ENCODE measurements at regions not wholly inside any gene's neighbourhood (a gene's known extent, or its start where the extent isn't known, plus 50 kb on each side); places are given as distances from the start of the nearest gene placed in this dataset.
"Not testable (repeated sequence)": the region's sequence is repeated elsewhere in the genome, so short reads cannot be mapped to it uniquely, and the experiment has no call there.

DNA sequence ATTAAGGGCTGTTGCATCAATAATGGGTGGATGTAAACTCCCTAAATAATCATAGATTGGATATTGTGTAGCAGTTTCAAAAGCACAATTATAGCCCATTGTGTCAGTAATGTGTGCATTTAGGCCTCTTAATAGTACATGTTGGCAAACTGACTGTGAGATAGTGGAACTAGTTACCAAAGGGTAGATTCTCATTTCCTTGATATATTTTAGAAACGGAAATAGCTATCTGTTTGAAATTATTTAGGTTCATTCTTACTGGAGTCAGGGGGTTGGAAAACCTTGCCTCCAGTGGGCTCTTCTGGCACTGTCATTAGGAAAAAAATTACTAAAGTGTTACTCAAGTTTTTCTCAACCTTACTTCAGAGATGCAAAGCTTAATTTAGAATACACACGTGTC lies 1074.9 kb downstream of the PCDH17 start:
- Mint-ChIP-seq H3K27me3 (ENCODE audit: low read depth) (no peaks in the 10 kb centered on the region), H3K4me1 (ENCODE audit: low read depth) (no peaks in the 10 kb centered on the region), H3K27ac (no peak overlapping the region), H3K9me3 (ENCODE audit: insufficient read depth) (peaks cover 9% of the 10 kb centered on the region), H3K36me3 (ENCODE audit: low read depth) (no peaks in the 10 kb centered on the region), H3K4me3 (no peak overlapping the region)
- CTCF ChIA-PET: no interaction called here
- ATAC-seq (no peak), DNase-seq (no peak)
- POLR2A ChIA-PET: no interaction called here

DNA sequence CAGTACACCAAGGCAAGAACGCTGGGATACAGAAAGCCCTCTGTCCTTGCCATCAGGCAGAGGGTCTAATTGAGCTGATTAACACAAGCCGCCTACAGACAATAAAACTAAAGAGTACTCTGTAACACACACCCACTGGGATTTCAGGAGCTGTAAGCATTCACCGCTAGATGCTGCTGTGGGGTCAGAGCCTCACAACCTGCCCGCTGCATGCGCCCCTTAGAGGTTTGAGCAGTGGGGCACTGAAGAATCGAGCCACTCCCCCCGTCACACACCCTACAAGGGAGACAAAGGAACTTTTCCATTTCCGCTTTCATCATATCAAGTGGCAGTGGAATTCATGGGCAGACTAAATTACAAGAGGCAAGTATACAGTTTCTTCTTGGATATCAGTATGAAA lies 1080.6 kb downstream of the PCDH17 start:
- Mint-ChIP-seq H3K27ac (no peak overlapping the region), H3K9me3 (ENCODE audit: insufficient read depth) (peaks cover 25% of the 10 kb centered on the region), H3K36me3 (ENCODE audit: low read depth) (no peaks in the 10 kb centered on the region), H3K27me3 (ENCODE audit: low read depth) (no peaks in the 10 kb centered on the region), H3K4me3 (no peak overlapping the region), H3K4me1 (ENCODE audit: low read depth) (no peaks in the 10 kb centered on the region)
- DNase-seq (no peak), ATAC-seq (no peak)
- ChIA-PET CTCF (no interaction called here), POLR2A (no interaction called here)

DNA sequence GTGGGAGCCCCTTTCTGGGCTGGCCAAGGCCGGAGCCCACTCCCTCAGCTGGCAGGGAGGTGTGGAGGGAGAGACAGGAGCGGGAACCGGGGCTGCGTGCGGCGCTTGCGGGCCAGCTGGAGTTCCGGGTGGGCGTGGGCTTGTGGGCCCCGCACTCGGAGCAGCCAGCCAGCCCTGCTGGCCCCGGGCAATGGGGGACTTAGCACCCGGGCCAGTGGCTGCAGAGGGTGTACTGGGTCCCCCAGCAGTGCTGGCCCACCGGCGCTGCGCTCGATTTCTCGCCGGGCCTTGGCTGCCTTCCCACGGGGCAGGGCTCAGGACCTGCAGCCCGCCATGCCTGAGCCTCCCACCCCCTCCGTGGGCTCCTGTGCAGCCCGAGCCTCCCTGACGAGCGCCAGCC lies 1082.5 kb downstream of the PCDH17 start:
- H3K36me3 Mint-ChIP-seq (ENCODE audit: low read depth); POLR2A ChIA-PET; H3K27ac Mint-ChIP-seq; CTCF ChIA-PET; ATAC-seq; H3K27me3 Mint-ChIP-seq (ENCODE audit: low read depth); DNase-seq; H3K4me1 Mint-ChIP-seq (ENCODE audit: low read depth); H3K4me3 Mint-ChIP-seq: not testable (repeated sequence)
- H3K9me3 Mint-ChIP-seq (ENCODE audit: insufficient read depth): peaks cover 25% of the 10 kb centered on the region

DNA sequence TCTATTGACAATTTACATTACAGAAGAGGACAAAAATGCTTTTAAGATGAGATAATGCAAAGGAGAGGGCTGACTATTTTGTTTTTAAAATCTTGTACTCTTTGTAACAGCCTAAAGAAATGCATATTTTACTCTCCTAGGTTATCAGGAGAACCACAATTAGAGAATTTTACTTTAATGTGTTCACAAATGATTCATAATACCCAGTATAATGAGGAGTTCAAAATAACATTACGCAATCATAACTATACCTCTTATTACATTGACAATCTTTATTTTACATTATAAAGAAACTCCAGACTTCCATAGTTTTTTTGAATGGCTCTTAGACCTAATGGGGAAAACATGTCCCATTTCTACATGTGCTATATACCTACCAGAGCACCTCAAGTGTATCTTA lies 1089.7 kb downstream of the PCDH17 start:
- no peaks in the 10 kb centered on the region for H3K9me3 Mint-ChIP-seq (ENCODE audit: insufficient read depth)
- CTCF ChIA-PET: no interaction called here
- H3K4me3 Mint-ChIP-seq: no peak overlapping the region

DNA sequence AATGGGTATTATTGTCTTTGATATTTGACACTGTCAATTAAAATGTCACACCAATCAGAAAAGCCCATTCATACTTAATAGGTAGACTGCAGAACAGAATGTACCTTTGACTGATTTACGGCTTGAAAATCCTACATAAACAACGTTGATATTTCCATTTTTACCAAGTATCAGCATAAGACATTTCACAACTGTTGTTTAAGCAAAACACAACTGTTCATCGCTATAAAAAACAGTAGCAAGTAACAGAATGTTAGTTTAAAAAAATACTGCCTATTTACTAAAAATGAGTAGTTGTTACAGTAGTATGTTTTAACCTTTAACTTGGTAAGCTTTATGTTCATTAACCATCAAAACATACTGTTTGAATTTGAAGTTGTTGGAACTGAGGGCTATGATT lies 1096.6 kb downstream of the PCDH17 start:
- no peaks in the 10 kb centered on the region for H3K9me3 Mint-ChIP-seq (ENCODE audit: insufficient read depth)
- no peaks in the 10 kb centered on the region for H3K27me3 Mint-ChIP-seq (ENCODE audit: low read depth)
- H3K4me1 Mint-ChIP-seq (ENCODE audit: low read depth): no peaks in the 10 kb centered on the region
- no peaks in the 10 kb centered on the region for H3K36me3 Mint-ChIP-seq (ENCODE audit: low read depth)
- CTCF ChIA-PET: no interaction called here
- H3K4me3 Mint-ChIP-seq: no peak overlapping the region
- ATAC-seq (no peak), DNase-seq (no peak)
- POLR2A ChIA-PET: no interaction called here
- H3K27ac Mint-ChIP-seq: no peak overlapping the region

More for the DNA sequence above, 1089.7 kb downstream of the PCDH17 start:
- Mint-ChIP-seq H3K27me3 (ENCODE audit: low read depth) (no peaks in the 10 kb centered on the region), H3K36me3 (ENCODE audit: low read depth) (no peaks in the 10 kb centered on the region), H3K27ac (no peak overlapping the region), H3K4me1 (ENCODE audit: low read depth) (no peaks in the 10 kb centered on the region)
- ATAC-seq: no peak
- no peak for DNase-seq
- POLR2A ChIA-PET: no interaction called here

DNA sequence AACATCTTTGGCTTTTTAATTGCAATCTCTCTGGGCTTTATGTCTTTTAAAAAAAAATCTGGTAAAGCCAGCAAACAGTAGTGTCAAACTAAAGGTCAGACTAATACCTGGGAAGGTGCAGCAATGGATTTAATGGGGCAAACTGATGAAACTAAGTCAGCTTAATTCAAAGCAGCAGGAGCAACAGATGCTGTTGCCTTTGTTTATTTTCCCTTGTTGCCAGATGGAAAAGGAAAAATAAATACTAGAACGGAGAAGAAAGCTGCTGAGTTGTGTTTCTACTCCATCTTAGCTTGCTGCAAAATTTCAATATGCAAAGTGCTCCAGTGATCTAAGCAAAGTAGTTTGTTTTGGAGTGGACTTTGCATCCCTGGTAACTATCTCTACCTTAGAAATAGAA lies 1097.8 kb downstream of the PCDH17 start:
- Mint-ChIP-seq H3K27ac (no peak overlapping the region), H3K27me3 (ENCODE audit: low read depth) (no peaks in the 10 kb centered on the region), H3K9me3 (ENCODE audit: insufficient read depth) (no peaks in the 10 kb centered on the region), H3K36me3 (ENCODE audit: low read depth) (no peaks in the 10 kb centered on the region), H3K4me3 (no peak overlapping the region), H3K4me1 (ENCODE audit: low read depth) (no peaks in the 10 kb centered on the region)
- CTCF ChIA-PET: no interaction called here
- DNase-seq (no peak), ATAC-seq (no peak)
- POLR2A ChIA-PET: no interaction called here

DNA sequence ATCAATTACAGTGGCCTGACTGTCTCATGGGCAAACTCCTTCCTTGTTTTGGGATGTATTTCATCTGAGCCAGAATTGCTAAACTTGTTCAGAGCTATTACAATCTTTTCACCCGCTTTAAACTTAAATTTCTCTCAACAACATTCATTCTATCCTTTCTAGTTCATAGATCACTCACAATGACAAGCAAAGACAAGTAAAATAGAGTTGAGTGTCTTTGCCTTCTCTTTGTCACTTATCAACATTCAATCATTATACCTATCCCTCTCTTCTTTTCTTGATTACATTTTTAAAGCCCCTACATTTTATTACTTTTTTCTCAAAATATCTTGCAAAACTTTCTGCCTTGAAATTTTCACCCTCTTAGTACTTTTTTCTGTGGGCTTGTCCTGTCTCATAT lies 1113.1 kb downstream of the PCDH17 start:
- no peak for ATAC-seq
- CTCF ChIA-PET: no interaction called here
- peaks cover 3% of the 10 kb centered on the region for H3K9me3 Mint-ChIP-seq (ENCODE audit: insufficient read depth)
- no peak for DNase-seq
- H3K4me1 Mint-ChIP-seq (ENCODE audit: low read depth): no peaks in the 10 kb centered on the region
- H3K27ac Mint-ChIP-seq: no peak overlapping the region
- no peak overlapping the region for H3K4me3 Mint-ChIP-seq
- H3K36me3 Mint-ChIP-seq (ENCODE audit: low read depth): no peaks in the 10 kb centered on the region
- POLR2A ChIA-PET: no interaction called here
- H3K27me3 Mint-ChIP-seq (ENCODE audit: low read depth): no peaks in the 10 kb centered on the region

DNA sequence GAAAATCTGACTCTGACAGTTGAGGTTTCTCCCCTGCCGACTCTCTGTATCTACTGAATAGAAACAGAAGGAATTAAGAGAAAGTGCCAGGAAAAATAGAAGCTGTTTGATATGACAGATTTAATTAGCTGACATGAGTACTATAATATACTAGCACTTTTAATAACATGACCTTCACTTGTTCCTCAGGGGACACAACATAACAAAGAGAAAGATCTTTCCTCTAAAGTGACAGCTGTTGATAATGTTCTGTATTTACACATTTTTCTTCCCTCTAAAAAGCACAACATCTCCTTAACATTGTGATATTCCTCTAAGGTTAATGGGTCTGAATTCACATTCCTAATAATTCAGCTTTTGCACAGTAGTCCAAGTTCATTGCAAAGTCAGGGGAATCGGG lies 1136.0 kb downstream of the PCDH17 start:
- Mint-ChIP-seq H3K4me1 (ENCODE audit: low read depth) (no peaks in the 10 kb centered on the region), H3K27me3 (ENCODE audit: low read depth) (no peaks in the 10 kb centered on the region), H3K4me3 (no peak overlapping the region), H3K27ac (no peak overlapping the region), H3K9me3 (ENCODE audit: insufficient read depth) (peaks cover 3% of the 10 kb centered on the region), H3K36me3 (ENCODE audit: low read depth) (no peaks in the 10 kb centered on the region)
- ATAC-seq (no peak), DNase-seq (no peak)
- CTCF ChIA-PET: no interaction called here
- POLR2A ChIA-PET: no interaction called here

DNA sequence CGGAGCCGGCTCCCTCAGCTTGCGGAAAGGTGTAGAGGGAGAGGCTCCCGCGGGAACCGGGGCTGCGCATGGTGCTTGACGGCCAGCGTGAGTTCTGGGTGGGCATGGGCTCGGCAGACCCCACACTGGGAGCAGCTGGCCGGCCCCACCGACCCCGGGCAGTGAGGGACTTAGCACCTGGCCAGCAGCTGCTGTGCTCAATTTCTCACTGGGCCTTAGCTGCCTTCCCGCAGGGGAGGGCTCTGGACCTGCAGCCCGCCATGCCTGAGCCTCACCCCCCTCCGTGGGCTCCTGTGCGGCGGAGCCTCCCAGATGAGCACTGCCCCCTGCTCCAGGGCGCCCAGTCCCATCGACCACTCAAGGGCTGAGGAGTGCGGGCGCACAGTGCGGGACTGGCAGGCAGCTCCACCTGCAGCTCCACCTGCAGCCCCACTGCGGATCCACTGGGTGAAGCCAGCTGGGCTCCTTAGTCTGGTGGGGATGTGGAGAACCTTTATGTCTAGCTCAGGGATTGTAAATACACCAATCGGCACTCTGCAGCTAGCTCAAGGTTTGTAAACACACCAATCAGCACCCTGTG lies 1141.8 kb downstream of the PCDH17 start:
- DNase-seq (no peak), ATAC-seq (no peak)
- H3K4me1 Mint-ChIP-seq (ENCODE audit: low read depth): no peaks in the 10 kb centered on the region
- peaks cover 10% of the 10 kb centered on the region for H3K9me3 Mint-ChIP-seq (ENCODE audit: insufficient read depth)
- POLR2A ChIA-PET: no interaction called here
- H3K27me3 Mint-ChIP-seq (ENCODE audit: low read depth): no peaks in the 10 kb centered on the region
- no peak overlapping the region for H3K27ac Mint-ChIP-seq
- no peak overlapping the region for H3K4me3 Mint-ChIP-seq
- CTCF ChIA-PET: no interaction called here
- no peaks in the 10 kb centered on the region for H3K36me3 Mint-ChIP-seq (ENCODE audit: low read depth)

DNA sequence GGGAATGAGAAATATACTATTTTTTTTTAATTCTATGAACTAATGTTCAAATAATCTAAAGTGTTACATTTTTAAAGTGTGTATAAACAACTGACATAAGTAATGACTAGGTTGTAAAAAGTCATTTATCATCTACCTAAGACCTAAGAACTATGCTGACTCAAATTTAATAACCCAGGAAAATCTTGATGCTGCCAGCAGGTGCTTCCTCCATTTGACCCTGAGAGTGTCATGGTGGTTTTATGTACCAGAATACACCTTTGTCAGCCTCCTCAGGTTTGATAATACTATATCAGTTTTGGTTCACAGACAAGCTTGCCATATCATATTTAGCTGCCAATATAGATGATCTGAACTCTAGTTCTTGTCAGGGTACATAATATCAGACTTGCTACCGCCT lies 1151.2 kb downstream of the PCDH17 start:
- CTCF ChIA-PET: no interaction called here
- Mint-ChIP-seq H3K27me3 (ENCODE audit: low read depth) (no peaks in the 10 kb centered on the region), H3K27ac (no peak overlapping the region), H3K9me3 (ENCODE audit: insufficient read depth) (peaks cover 9% of the 10 kb centered on the region), H3K36me3 (ENCODE audit: low read depth) (no peaks in the 10 kb centered on the region), H3K4me1 (ENCODE audit: low read depth) (no peaks in the 10 kb centered on the region), H3K4me3 (no peak overlapping the region)
- ATAC-seq (no peak), DNase-seq (no peak)
- POLR2A ChIA-PET: no interaction called here

DNA sequence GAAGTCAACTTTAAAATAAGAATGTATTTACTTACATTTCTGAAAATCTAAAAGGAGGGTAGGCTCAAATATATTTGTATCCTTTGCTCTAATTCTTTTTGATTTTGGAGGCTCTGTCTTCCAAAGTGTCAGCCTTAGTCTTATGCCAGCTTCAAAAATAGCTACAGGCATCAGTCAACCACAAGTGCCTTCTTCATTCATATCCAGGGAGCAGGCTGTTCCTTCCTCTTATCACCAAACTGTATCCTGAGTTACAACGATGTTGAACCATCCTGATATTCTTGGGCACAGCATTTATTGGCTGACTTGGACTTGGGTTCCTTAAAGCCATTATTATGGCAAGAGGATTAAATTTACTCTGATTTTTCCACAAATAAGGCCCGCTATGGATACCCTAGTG lies 1161.3 kb downstream of the PCDH17 start:
- ATAC-seq (no peak), DNase-seq (no peak)
- H3K4me1 Mint-ChIP-seq (ENCODE audit: low read depth): no peaks in the 10 kb centered on the region
- CTCF ChIA-PET: no interaction called here
- H3K4me3 Mint-ChIP-seq: no peak overlapping the region
- H3K27ac Mint-ChIP-seq: no peak overlapping the region
- no peaks in the 10 kb centered on the region for H3K36me3 Mint-ChIP-seq (ENCODE audit: low read depth)
- H3K9me3 Mint-ChIP-seq (ENCODE audit: insufficient read depth): peaks cover 2% of the 10 kb centered on the region
- POLR2A ChIA-PET: no interaction called here
- H3K27me3 Mint-ChIP-seq (ENCODE audit: low read depth): no peaks in the 10 kb centered on the region

DNA sequence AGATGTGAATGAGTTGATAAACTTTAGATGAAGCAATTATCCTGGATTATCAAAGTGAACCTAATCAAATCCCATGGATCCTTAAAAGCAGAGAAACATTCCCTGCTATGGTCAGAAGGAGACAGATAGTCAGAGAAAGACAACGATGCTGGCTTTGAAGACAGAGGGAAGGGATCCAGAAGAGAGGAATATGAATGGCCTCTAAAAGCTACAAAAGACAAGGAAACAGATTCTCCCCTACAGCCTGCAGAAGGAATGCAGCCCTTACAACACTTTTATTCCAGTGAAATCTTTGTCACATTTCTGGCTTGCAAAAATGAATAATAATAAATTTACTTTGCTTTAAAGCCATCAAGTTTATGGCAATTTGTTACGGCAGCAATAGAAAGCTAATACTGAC lies 1164.2 kb downstream of the PCDH17 start:
- Mint-ChIP-seq H3K36me3 (ENCODE audit: low read depth) (no peaks in the 10 kb centered on the region), H3K4me1 (ENCODE audit: low read depth) (no peaks in the 10 kb centered on the region), H3K9me3 (ENCODE audit: insufficient read depth) (peaks cover 4% of the 10 kb centered on the region), H3K4me3 (no peak overlapping the region), H3K27me3 (ENCODE audit: low read depth) (no peaks in the 10 kb centered on the region), H3K27ac (no peak overlapping the region)
- ATAC-seq (no peak), DNase-seq (no peak)
- POLR2A ChIA-PET: no interaction called here
- CTCF ChIA-PET: no interaction called here

DNA sequence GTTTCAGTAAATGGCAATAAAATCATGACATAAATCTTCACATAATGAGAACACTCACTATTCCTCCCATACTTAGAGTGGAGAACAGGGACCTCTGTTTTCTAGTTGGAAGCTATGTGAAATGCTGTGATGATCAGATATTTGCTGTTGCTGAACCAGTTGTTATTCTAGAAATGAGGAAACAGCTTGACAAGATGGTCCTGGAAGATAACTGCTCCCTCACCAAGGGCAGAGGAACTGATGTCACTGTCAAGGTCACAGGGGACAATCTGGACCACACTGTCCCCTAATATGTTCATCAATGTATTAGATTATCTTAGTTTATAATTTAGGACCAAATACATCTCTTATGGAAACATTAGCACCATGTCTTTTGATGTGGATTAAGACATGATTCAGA lies 1173.3 kb downstream of the PCDH17 start:
- CTCF ChIA-PET: no interaction called here
- Mint-ChIP-seq H3K4me1 (ENCODE audit: low read depth) (no peaks in the 10 kb centered on the region), H3K36me3 (ENCODE audit: low read depth) (no peaks in the 10 kb centered on the region), H3K9me3 (ENCODE audit: insufficient read depth) (peaks cover 4% of the 10 kb centered on the region), H3K4me3 (no peak overlapping the region), H3K27me3 (ENCODE audit: low read depth) (no peaks in the 10 kb centered on the region), H3K27ac (no peak overlapping the region)
- DNase-seq (no peak), ATAC-seq (no peak)
- POLR2A ChIA-PET: no interaction called here
